Thoracic aorta (tissue), 2 donors: ENCODE measurements at regions not wholly inside any gene's neighbourhood (a gene's known extent, or its start where the extent isn't known, plus 50 kb on each side); places are given as distances from the start of the nearest gene placed in this dataset.
"Not testable (repeated sequence)": the region's sequence is repeated elsewhere in the genome, so short reads cannot be mapped to it uniquely, and the experiment has no call there.

Experiments
- ATAC-seq: fragments of 150-250 bp; one replicate; pipeline ENCODE4 v1.8.0; 2017; ENCODE audit warnings: low read depth; ENCODE audit not compliant: insufficient number of reproducible peaks, low FRiP score
- DNase-seq: peaks from one replicate; pipeline ENCODE4 v3.0.0-alpha.2; 2020; ENCODE audit warnings: low spot score
- H3K27ac ChIP-seq, 2 donors: fragments of 200-600 bp; sonication (generic); 1 replicate in 1 of 2; 2 replicates in 1 of 2; pipeline ENCODE4 v1.5.1; 2016; ENCODE audit warnings: mild to moderate bottlenecking in 2 of 2, moderate library complexity in 2 of 2
- H3K27me3 ChIP-seq: fragments of 200-600 bp; sonication (generic); replicated peaks from 2 replicates; pipeline ENCODE4 v1.6.0; 2016; ENCODE audit warnings: mild to moderate bottlenecking; ENCODE audit not compliant: insufficient read depth
- H3K36me3 ChIP-seq: fragments of 200-600 bp; sonication (generic); one replicate; pipeline ENCODE4 v1.5.1; 2016
- H3K4me1 ChIP-seq, 2 donors: fragments of 200-600 bp; sonication (generic); 1 replicate in 1 of 2; 2 replicates in 1 of 2; pipeline versions ENCODE4 v1.5.1 to v1.6.0; 2016; ENCODE audit warnings: low read depth in 2 of 2, mild to moderate bottlenecking in 1 of 2; ENCODE audit not compliant: control insufficient read depth in 1 of 2
- H3K4me3 ChIP-seq: fragments of 200-600 bp; sonication (generic); 2 replicates; pipeline ENCODE4 v1.5.1; 2016; ENCODE audit warnings: mild to moderate bottlenecking
- H3K9me3 ChIP-seq: fragments of 200-600 bp; sonication (generic); 2 replicates; pipeline ENCODE4 v1.5.1; 2016
- TF ChIP-seq, protein P1 (sequence below): fragments of 200-600 bp; sonication (generic); IDR thresholded peaks from one replicate; pipeline ENCODE4 v1.5.1; 2019; ENCODE audit warnings: antibody characterized with exemption

- Histone ChIP-seq H3K9me3 (no peaks in the 10 kb centered on the region), H3K36me3 (no peaks in the 10 kb centered on the region), H3K27me3 (no peaks in the 10 kb centered on the region), H3K4me1 (no peaks in the 10 kb centered on the region), H3K27ac (no peak overlapping the region), H3K4me3 (no peak overlapping the region)
- no peak for ATAC-seq
- TF ChIP-seq, protein P1, sequence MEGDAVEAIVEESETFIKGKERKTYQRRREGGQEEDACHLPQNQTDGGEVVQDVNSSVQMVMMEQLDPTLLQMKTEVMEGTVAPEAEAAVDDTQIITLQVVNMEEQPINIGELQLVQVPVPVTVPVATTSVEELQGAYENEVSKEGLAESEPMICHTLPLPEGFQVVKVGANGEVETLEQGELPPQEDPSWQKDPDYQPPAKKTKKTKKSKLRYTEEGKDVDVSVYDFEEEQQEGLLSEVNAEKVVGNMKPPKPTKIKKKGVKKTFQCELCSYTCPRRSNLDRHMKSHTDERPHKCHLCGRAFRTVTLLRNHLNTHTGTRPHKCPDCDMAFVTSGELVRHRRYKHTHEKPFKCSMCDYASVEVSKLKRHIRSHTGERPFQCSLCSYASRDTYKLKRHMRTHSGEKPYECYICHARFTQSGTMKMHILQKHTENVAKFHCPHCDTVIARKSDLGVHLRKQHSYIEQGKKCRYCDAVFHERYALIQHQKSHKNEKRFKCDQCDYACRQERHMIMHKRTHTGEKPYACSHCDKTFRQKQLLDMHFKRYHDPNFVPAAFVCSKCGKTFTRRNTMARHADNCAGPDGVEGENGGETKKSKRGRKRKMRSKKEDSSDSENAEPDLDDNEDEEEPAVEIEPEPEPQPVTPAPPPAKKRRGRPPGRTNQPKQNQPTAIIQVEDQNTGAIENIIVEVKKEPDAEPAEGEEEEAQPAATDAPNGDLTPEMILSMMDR = no peak
- DNase-seq = no peak
Observed at GRCh38 chr11:134501406-134502152, 89.5 kb upstream of the B3GAT1 start.

GRCh38 chr11:134500621-134501020 is 88.6 kb upstream of the B3GAT1 start:
- H3K4me3 ChIP-seq = no peak overlapping the region
- no peak overlapping the region for H3K27ac ChIP-seq
- no peaks in the 10 kb centered on the region for H3K9me3 ChIP-seq
- TF ChIP-seq, protein P1 = no peak
- DNase-seq (no peak), ATAC-seq (no peak)
- H3K4me1 ChIP-seq = no peaks in the 10 kb centered on the region
- H3K27me3 ChIP-seq = no peaks in the 10 kb centered on the region
- no peaks in the 10 kb centered on the region for H3K36me3 ChIP-seq

DNA sequence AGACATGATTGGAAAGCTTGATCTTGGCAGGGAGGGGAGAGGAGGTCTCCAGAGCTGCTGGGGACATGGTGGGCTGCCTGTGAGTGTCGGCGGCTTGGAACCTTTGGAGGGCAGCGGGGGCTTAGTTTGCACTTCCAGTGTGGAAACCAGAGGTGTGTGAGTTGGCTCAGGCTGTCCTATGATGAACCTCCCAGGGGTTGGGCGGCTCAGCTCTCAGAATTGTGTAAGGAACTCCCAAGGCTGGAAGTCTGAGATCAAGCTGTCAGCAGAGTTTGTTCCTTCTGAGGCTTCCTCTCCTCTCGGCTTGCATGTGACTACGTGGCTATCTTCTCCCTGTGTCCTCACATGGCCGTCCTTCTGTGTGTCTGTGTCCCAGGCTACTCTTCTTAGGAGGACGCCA is 87.9 kb upstream of the B3GAT1 start:
- Histone ChIP-seq H3K27me3 (no peaks in the 10 kb centered on the region), H3K9me3 (no peaks in the 10 kb centered on the region), H3K36me3 (no peaks in the 10 kb centered on the region), H3K4me3 (no peak overlapping the region), H3K4me1 (no peaks in the 10 kb centered on the region), H3K27ac (no peak overlapping the region)
- DNase-seq (no peak), ATAC-seq (no peak)
- TF ChIP-seq, protein P1 = no peak

DNA sequence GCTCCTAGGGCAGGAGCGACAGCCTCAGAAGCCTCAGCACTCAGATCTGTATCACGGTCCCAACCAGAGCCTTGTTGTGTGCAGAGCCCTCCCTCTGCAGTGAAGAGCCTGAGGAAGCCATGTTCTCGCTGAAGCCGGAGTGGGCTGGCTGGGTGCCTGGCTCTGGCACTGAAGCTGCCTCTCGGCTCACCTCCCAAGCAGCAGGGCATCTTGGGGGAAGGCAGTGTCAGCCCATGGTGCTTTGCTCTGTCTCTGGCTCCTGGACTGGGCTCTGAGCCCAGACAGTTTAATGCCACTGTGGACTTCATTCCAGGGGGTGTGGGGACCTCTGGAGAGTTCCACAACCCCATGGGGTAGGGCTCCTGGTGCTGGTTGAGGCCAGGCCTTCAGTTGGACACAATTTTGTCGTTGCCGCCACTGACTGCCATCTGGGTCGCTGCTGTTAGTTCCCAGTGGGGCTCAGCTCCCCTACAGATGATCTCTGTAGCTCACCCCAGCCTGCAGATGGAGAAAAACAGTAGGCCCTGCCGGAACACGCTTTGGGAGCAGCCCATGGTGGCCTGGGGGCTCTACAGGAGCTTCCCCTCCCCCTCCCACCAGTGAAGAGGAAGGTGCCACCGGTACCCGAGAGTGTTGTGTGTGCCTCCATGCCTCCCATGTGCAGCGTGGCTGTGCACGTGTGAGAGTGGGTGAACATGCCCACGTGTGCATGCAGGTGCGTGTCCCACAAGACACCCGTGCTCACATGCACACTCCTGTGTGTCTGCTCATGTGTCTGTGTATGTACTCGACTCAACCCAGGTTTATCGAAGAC is 86.5 kb upstream of the B3GAT1 start:
- Histone ChIP-seq H3K36me3 (no peaks in the 10 kb centered on the region), H3K27ac (no peak overlapping the region), H3K27me3 (no peaks in the 10 kb centered on the region), H3K4me3 (no peak overlapping the region), H3K4me1 (no peaks in the 10 kb centered on the region), H3K9me3 (no peaks in the 10 kb centered on the region)
- ATAC-seq (no peak), DNase-seq (no peak)
- TF ChIP-seq, protein P1 = no peak

- H3K4me3 ChIP-seq = no peak overlapping the region
- no peak overlapping the region for H3K27ac ChIP-seq
- H3K9me3 ChIP-seq = no peaks in the 10 kb centered on the region
- no peaks in the 10 kb centered on the region for H3K36me3 ChIP-seq
- ATAC-seq = no peak
- DNase-seq = no peak
- H3K4me1 ChIP-seq = no peaks in the 10 kb centered on the region
- TF ChIP-seq, protein P1 = no peak
- H3K27me3 ChIP-seq = no peaks in the 10 kb centered on the region
Observed at GRCh38 chr11:134497586-134497985, 85.5 kb upstream of the B3GAT1 start.

DNA sequence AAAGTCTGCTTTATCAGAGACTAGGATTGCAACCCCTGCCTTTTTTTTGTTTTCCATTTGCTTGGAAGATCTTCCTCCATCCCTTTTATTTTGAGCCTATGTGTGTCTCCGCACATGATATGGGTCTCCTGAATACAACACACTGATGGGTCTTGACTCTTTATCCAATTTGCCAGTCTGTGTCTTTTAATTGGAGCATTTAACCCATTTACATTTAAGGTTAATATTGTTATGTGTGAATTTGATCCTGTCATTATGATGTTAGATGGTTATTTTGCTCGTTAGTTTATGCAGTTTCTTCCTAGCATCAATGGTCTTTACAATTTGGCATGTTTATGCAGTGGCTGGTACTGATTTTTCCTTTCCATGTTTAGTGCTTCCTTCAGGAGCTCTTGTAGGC is 84.0 kb upstream of the B3GAT1 start:
- not testable (repeated sequence) for H3K4me3 ChIP-seq, H3K36me3 ChIP-seq, H3K27ac ChIP-seq, H3K9me3 ChIP-seq, ATAC-seq, DNase-seq, H3K4me1 ChIP-seq, H3K27me3 ChIP-seq

GRCh38 chr11:134494395-134494794 is 82.4 kb upstream of the B3GAT1 start:
- H3K9me3 ChIP-seq, H3K4me1 ChIP-seq, H3K27ac ChIP-seq, H3K4me3 ChIP-seq, ATAC-seq, H3K27me3 ChIP-seq, H3K36me3 ChIP-seq, DNase-seq: not testable (repeated sequence)

GRCh38 chr11:134492411-134492810 is 80.4 kb upstream of the B3GAT1 start:
- DNase-seq, H3K36me3 ChIP-seq, H3K27me3 ChIP-seq, H3K4me3 ChIP-seq, H3K4me1 ChIP-seq, ATAC-seq, H3K9me3 ChIP-seq, H3K27ac ChIP-seq: not testable (repeated sequence)
